Keratinocyte (primary cell): ENCODE measurements at regions not wholly inside any gene's neighbourhood (a gene's known extent, or its start where the extent isn't known, plus 50 kb on each side); places are given as distances from the start of the nearest gene placed in this dataset.

Source experiments
- EZH2 ChIP-seq: IDR thresholded peaks from one replicate; pipeline ENCODE4 v1.6.1; 2012; ENCODE audit warnings: inconsistent platforms, mild to moderate bottlenecking, low read length, moderate library complexity
- TF ChIP-seq, protein P1 (sequence below), 3 experiments: IDR thresholded peaks in 1 of 3; conservative IDR thresholded peaks in 1 of 3; optimal IDR thresholded peaks in 1 of 3; 2 replicates in 2 of 3; 3 replicates in 1 of 3; pipeline versions ENCODE3 to v1.5.1; 2011; ENCODE audit warnings: low read length in 3 of 3, mild to moderate bottlenecking in 3 of 3, moderate library complexity in 2 of 3, control low read depth in 1 of 3, inconsistent platforms in 1 of 3; ENCODE audit not compliant: insufficient read depth in 2 of 3; ENCODE audit errors: extremely low read depth in 1 of 3

DNA sequence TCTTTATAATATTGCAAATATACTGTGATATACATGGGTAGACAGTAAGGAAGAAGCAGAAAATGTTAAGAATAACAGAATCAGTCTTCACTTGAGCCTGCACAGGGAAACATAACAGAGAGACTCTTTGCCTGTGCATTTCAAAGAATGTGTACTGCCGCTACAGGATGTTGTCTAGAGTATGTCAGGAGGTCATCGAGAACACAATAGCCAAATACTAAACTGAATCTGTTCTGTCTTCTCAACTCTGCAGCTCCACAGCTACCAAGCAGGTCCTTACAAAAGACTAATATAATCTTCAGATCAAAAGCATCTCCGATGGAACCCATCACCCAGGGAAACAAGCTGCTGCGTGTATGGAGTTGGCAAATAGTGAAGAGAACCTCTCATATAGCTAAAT lies 471.5 kb downstream of the PCDH10 start:
- TF ChIP-seq, protein P1, sequence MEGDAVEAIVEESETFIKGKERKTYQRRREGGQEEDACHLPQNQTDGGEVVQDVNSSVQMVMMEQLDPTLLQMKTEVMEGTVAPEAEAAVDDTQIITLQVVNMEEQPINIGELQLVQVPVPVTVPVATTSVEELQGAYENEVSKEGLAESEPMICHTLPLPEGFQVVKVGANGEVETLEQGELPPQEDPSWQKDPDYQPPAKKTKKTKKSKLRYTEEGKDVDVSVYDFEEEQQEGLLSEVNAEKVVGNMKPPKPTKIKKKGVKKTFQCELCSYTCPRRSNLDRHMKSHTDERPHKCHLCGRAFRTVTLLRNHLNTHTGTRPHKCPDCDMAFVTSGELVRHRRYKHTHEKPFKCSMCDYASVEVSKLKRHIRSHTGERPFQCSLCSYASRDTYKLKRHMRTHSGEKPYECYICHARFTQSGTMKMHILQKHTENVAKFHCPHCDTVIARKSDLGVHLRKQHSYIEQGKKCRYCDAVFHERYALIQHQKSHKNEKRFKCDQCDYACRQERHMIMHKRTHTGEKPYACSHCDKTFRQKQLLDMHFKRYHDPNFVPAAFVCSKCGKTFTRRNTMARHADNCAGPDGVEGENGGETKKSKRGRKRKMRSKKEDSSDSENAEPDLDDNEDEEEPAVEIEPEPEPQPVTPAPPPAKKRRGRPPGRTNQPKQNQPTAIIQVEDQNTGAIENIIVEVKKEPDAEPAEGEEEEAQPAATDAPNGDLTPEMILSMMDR (optimal IDR thresholded peaks at IDR 0.05 in 1 of 3, IDR thresholded peaks at IDR 0.05 in 1 of 3, conservative IDR thresholded peaks at IDR 0.05 in 1 of 3; ENCODE audit: extremely low read depth in 1 of 3, insufficient read depth in 2 of 3, low read length in 3 of 3), result no peak
- no peak for TF ChIP-seq EZH2
